Left lung (tissue), 4 donors: ENCODE measurements at regions not wholly inside any gene's neighbourhood (a gene's known extent, or its start where the extent isn't known, plus 50 kb on each side); places are given as distances from the start of the nearest gene placed in this dataset.

Experiments used
- ATAC-seq: fragments of 200-7000 bp; cut with Tn5 transposase; one replicate; pipeline ENCODE4 v1.9.1; 2020; ENCODE audit warnings: moderate library complexity
- DNase-seq, 4 donors: peaks; one replicate each; pipeline ENCODE4 v3.0.0-alpha.2; 2013 to 2020
- H3K27ac ChIP-seq, 2 donors: fragments of 200-600 bp; sonication (generic) in 1 of 2; one replicate each; pipeline versions ENCODE4 v1.5.0 to v1.8.0; 2020 to 2021
- H3K27me3 ChIP-seq, 2 donors: fragments of 200-600 bp; sonication (generic) in 1 of 2; one replicate each; pipeline versions ENCODE4 v1.5.0 to v1.8.0; 2020 to 2021
- H3K36me3 ChIP-seq, 2 donors: fragments of 200-600 bp; sonication (generic) in 1 of 2; one replicate each; pipeline versions ENCODE4 v1.5.0 to v1.8.0; 2020 to 2021
- H3K4me1 ChIP-seq, 2 donors: fragments of 200-600 bp; one replicate each; pipeline ENCODE4 v1.8.0; 2021
- H3K4me3 ChIP-seq, 2 donors: fragments of 200-600 bp; sonication (generic) in 1 of 2; one replicate each; pipeline versions ENCODE4 v1.5.0 to v1.8.0; 2020 to 2021; ENCODE audit warnings: mild to moderate bottlenecking in 1 of 2
- H3K9me3 ChIP-seq, 2 donors: fragments of 200-600 bp; sonication (generic) in 1 of 2; one replicate each; pipeline versions ENCODE4 v1.5.0 to v1.8.0; 2020 to 2021
- CTCF ChIP-seq, 2 donors: fragments of 200-600 bp; sonication (generic) in 1 of 2; IDR thresholded peaks; one replicate each; pipeline versions ENCODE4 v1.5.0 to v1.8.0; 2021; ENCODE audit warnings: antibody characterized with exemption in 2 of 2
- intact Hi-C, 2 donors: fragments of 100-400 bp; cut with DNase I; formaldehyde crosslinking; loops; one replicate each; pipeline versions ENCODE4 v1.11.2 to v1.14.2; 2022
- donor health status: DM: no; HTN: yes; CAD: no.
- donor health status: DM: no; HTN: no; CAD: no.

GRCh38 chr4:123816462-123816861, 419.9 kb downstream of the SPRY1 start:
- Histone ChIP-seq H3K27me3 (no peaks in the 10 kb centered on the region), H3K9me3 (no peaks in the 10 kb centered on the region), H3K4me3 (no peak overlapping the region), H3K4me1 (peaks cover 0 to 5% of the 10 kb centered on the region in 2 donors), H3K27ac (no peak overlapping the region), H3K36me3 (no peaks in the 10 kb centered on the region)
- TF ChIP-seq CTCF (IDR thresholded peaks at IDR 0.05): no peak
- DNase-seq: no peak
- ATAC-seq: no peak
- intact Hi-C loops: no loop called here

- H3K9me3 ChIP-seq: no peaks in the 10 kb centered on the region
- peaks cover 0 to 5% of the 10 kb centered on the region in 2 donors for H3K4me1 ChIP-seq
- no peaks in the 10 kb centered on the region for H3K27me3 ChIP-seq
- no peak for TF ChIP-seq CTCF (IDR thresholded peaks at IDR 0.05)
- intact Hi-C loops: no loop called here
- H3K36me3 ChIP-seq: no peaks in the 10 kb centered on the region
- no peak overlapping the region for H3K4me3 ChIP-seq
- DNase-seq (no peak), ATAC-seq (peak; percentile 33)
- no peak overlapping the region for H3K27ac ChIP-seq
Measured at GRCh38 chr4:123817025-123817688, 420.6 kb downstream of the SPRY1 start.

GRCh38 chr4:123819362-123820035, 422.9 kb downstream of the SPRY1 start:
- intact Hi-C loops: no loop called here

GRCh38 chr4:123821861-123822260, 425.3 kb downstream of the SPRY1 start:
- H3K9me3 ChIP-seq: no peaks in the 10 kb centered on the region
- H3K4me3 ChIP-seq: no peak overlapping the region
- no peak for DNase-seq
- ATAC-seq: peak; percentile 46
- no peaks in the 10 kb centered on the region for H3K27me3 ChIP-seq
- no peak overlapping the region for H3K27ac ChIP-seq
- H3K36me3 ChIP-seq: no peaks in the 10 kb centered on the region
- no peak for TF ChIP-seq CTCF (IDR thresholded peaks at IDR 0.05)
- peaks cover 0 to 5% of the 10 kb centered on the region in 2 donors for H3K4me1 ChIP-seq
- intact Hi-C loops: no loop called here

More at GRCh38 chr4:123819362-123820035, 422.9 kb downstream of the SPRY1 start:
- Histone ChIP-seq H3K4me3 (no peak overlapping the region), H3K27ac (no peak overlapping the region), H3K36me3 (no peaks in the 10 kb centered on the region), H3K9me3 (no peaks in the 10 kb centered on the region), H3K4me1 (peaks cover 0 to 5% of the 10 kb centered on the region in 2 donors), H3K27me3 (no peaks in the 10 kb centered on the region)
- TF ChIP-seq CTCF (IDR thresholded peaks at IDR 0.05): no peak
- ATAC-seq: peak; percentile 15
- DNase-seq: no peak

GRCh38 chr4:123822353-123822752, 425.8 kb downstream of the SPRY1 start:
- no peak overlapping the region for H3K27ac ChIP-seq
- no peak for TF ChIP-seq CTCF (IDR thresholded peaks at IDR 0.05)
- H3K4me3 ChIP-seq: no peak overlapping the region
- intact Hi-C loops: no loop called here
- no peaks in the 10 kb centered on the region for H3K27me3 ChIP-seq
- H3K9me3 ChIP-seq: no peaks in the 10 kb centered on the region
- no peak for ATAC-seq
- H3K4me1 ChIP-seq: peaks cover 0 to 5% of the 10 kb centered on the region in 2 donors
- no peaks in the 10 kb centered on the region for H3K36me3 ChIP-seq
- DNase-seq: no peak
